ENCODE measurements at regions not wholly inside any gene's neighbourhood (a gene's known extent, or its start where the extent isn't known, plus 50 kb on each side); places are given as distances from the start of the nearest gene placed in this dataset.

DNA sequence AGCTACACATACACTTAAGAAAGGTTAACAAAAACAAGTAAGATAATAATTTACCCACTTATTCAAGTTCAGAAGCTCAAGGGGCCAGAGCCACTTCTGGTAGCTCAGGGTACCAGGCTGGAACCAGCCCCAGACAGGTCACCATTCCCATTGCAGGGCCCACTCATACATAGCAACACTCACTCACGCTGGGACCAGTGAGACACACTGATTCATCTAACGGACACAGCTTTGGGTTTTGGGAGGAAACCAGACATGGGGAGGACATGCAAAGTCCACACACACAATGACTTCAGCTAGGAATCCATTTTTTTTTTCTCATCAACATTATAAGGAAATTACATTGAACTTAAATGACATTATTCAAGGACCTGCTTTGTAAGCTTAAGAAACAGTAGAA is 169.1 kb downstream of the ZC3H11B start:
- DNase-seq (no peak), ATAC-seq (no peak)
- H3K9me3 ChIP-seq = no peaks in the 10 kb centered on the region
- H3K27me3 ChIP-seq = no peaks in the 10 kb centered on the region
- TF ChIP-seq, protein P1, sequence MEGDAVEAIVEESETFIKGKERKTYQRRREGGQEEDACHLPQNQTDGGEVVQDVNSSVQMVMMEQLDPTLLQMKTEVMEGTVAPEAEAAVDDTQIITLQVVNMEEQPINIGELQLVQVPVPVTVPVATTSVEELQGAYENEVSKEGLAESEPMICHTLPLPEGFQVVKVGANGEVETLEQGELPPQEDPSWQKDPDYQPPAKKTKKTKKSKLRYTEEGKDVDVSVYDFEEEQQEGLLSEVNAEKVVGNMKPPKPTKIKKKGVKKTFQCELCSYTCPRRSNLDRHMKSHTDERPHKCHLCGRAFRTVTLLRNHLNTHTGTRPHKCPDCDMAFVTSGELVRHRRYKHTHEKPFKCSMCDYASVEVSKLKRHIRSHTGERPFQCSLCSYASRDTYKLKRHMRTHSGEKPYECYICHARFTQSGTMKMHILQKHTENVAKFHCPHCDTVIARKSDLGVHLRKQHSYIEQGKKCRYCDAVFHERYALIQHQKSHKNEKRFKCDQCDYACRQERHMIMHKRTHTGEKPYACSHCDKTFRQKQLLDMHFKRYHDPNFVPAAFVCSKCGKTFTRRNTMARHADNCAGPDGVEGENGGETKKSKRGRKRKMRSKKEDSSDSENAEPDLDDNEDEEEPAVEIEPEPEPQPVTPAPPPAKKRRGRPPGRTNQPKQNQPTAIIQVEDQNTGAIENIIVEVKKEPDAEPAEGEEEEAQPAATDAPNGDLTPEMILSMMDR (IDR thresholded peaks at IDR 0.05) = no peak
- no peak for TF ChIP-seq POLR2A (IDR thresholded peaks at IDR 0.05)
- 71% methylated on average over 2 of the region's 2 CpGs for WGBS (ENCODE audit: insufficient coverage, low coverage, low lambda C conversion rate, missing lambda C conversion rate)
- no peaks in the 10 kb centered on the region for H3K36me3 ChIP-seq
- intact Hi-C loops (cut with DNase I) = no loop called here
- H3K4me3 ChIP-seq = no peak overlapping the region
- H3K27ac ChIP-seq = no peak overlapping the region
- no peaks in the 10 kb centered on the region for H3K4me1 ChIP-seq

DNA sequence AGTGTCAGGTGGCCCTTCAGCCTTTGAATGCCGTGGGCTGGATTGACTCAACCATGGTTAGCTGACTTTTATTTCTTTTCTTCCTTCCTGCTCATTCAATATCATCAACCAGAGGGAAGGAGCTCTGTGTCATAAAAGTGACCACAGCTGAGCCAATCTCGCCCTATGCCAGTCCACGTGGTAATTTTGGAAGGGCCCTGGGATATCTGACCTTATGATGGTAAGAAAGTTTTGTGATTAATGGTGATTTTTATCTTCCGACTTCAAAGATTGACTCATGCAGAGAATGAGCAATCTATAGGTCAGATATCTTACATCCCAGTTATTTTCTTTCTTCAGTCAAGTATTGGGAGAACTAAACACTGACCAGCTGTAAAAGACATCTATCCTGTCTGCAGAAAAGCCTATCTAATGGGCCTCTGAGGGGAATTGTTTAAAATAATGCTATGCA is 170.3 kb downstream of the ZC3H11B start:
- no peak overlapping the region for H3K4me3 ChIP-seq
- H3K4me1 ChIP-seq = no peaks in the 10 kb centered on the region
- no peak overlapping the region for H3K27ac ChIP-seq
- no peak for DNase-seq
- no peaks in the 10 kb centered on the region for H3K36me3 ChIP-seq
- no peaks in the 10 kb centered on the region for H3K9me3 ChIP-seq
- intact Hi-C loops (cut with DNase I) = no loop called here
- ATAC-seq = no peak
- 66% methylated on average over 4 of the region's 4 CpGs for WGBS (ENCODE audit: insufficient coverage, low coverage, low lambda C conversion rate, missing lambda C conversion rate)
- TF ChIP-seq POLR2A (IDR thresholded peaks at IDR 0.05) = no peak
- TF ChIP-seq, protein P1 (IDR thresholded peaks at IDR 0.05) = no peak
- no peaks in the 10 kb centered on the region for H3K27me3 ChIP-seq

DNA sequence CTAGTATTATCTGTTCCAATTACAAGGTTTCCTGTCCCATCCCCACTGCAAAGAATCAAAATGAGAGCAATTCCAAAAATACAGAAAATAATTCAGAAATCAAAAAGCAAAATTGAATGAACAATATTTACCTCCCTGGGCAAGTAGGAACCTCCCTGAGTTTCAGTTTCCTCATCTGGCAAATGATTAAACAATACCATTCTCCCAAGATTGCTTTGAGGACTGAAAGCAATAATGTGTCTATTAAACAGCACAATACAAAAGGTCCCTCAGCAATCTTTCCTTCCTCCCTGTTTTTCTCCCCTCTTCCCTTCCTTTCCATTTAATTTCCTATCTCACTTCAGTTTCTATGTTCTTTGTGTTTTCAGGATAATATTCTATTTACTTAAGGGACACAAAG is 171.0 kb downstream of the ZC3H11B start:
- Histone ChIP-seq H3K36me3 (no peaks in the 10 kb centered on the region), H3K27me3 (no peaks in the 10 kb centered on the region), H3K4me1 (no peaks in the 10 kb centered on the region), H3K9me3 (no peaks in the 10 kb centered on the region), H3K4me3 (no peak overlapping the region), H3K27ac (no peak overlapping the region)
- TF ChIP-seq, protein P1 (IDR thresholded peaks at IDR 0.05) = no peak
- no peak for TF ChIP-seq POLR2A (IDR thresholded peaks at IDR 0.05)
- ATAC-seq = no peak
- intact Hi-C loops (cut with DNase I) = no loop called here
- DNase-seq = no peak

DNA sequence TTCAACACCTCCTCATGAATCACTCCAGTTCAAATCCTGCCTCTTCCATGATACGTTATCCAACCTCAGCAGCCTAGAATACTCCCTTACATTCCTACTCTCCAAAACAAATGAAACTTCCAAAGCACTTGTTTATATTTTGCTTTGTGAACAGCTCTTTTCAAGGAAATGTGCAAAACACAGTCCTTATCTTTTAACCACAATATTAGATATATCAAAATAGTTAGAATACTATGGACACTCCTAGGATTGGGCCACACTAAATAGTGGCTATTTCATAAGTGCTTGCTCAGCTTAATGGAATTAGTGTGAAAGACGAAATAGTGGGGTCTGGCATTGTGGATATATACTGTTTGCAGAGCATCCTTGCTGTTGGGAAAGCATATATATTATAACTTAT is 173.5 kb downstream of the ZC3H11B start:
- TF ChIP-seq POLR2A (IDR thresholded peaks at IDR 0.05) = no peak
- TF ChIP-seq, protein P1 (IDR thresholded peaks at IDR 0.05) = no peak
- Histone ChIP-seq H3K27me3 (no peaks in the 10 kb centered on the region), H3K4me3 (no peak overlapping the region), H3K9me3 (no peaks in the 10 kb centered on the region), H3K27ac (no peak overlapping the region), H3K36me3 (no peaks in the 10 kb centered on the region), H3K4me1 (no peaks in the 10 kb centered on the region)
- intact Hi-C loops (cut with DNase I) = no loop called here
- WGBS (ENCODE audit: insufficient coverage, low coverage, low lambda C conversion rate, missing lambda C conversion rate) = 65% methylated on average over 2 of the region's 2 CpGs
- no peak for DNase-seq
- no peak for ATAC-seq

DNA sequence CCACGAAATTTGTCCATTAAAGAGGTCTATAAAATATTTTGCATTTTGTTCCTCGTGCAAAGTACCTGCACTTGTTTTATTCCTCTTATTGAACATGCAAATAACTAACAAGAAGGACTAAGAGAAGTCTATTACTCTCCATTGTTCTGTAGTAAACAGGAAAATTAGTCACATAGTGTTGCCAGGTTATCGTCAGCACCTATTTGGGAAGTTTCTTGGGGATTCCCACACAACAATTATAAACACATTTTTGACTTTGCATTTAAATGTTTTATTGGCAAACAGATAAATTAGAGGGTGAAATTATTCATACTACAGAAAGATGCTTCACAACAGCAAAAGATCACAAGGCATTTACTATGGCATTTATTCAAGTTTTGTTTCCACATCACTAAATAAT is 174.5 kb downstream of the ZC3H11B start:
- 68% methylated on average over 3 of the region's 3 CpGs for WGBS (ENCODE audit: insufficient coverage, low coverage, low lambda C conversion rate, missing lambda C conversion rate)
- ATAC-seq = no peak
- TF ChIP-seq POLR2A (IDR thresholded peaks at IDR 0.05) = no peak
- TF ChIP-seq, protein P1 (IDR thresholded peaks at IDR 0.05) = no peak
- no peak overlapping the region for H3K27ac ChIP-seq
- no peaks in the 10 kb centered on the region for H3K36me3 ChIP-seq
- no peaks in the 10 kb centered on the region for H3K9me3 ChIP-seq
- no peak for DNase-seq
- no peaks in the 10 kb centered on the region for H3K4me1 ChIP-seq
- no peaks in the 10 kb centered on the region for H3K27me3 ChIP-seq
- intact Hi-C loops (cut with DNase I) = no loop called here
- no peak overlapping the region for H3K4me3 ChIP-seq
